ENCODE measurements at regions not wholly inside any gene's neighbourhood (a gene's known extent, or its start where the extent isn't known, plus 50 kb on each side); places are given as distances from the start of the nearest gene placed in this dataset.

DNA sequence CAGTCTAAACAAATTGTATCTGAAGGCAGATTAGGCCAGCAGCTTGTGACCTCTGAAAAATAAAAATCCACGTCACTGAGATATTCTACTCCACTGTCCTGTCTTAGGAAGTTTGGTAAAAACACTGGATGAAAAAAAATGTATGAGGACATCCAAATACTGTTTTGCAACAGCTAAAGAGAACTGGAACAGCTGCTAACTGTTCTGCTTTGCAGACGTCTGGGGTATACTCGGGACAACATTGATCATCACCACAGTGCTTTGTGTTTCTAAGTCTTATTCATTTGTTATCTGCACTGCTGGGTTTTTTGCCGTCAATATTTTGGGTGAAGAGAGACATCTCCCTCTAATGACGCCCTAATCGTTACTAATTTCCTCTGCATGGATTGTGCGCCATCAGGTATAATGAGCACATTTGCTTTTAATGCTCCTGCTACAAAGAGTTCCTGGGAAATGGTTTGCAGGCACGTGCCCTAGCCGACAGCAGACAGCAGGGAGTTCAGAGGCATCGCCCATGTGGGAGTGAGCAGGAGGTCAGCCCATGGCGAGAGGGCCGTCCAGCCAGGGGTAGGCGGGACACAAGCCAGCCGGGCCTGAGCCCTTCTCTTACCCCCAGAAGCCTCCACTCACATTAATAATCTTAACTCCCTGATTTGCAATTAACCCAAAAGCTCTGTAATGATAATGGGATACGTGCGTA is 87.0 kb downstream of the CBLN1 start:
- Histone ChIP-seq H3K9ac (ENCODE audit: low read length) (no peak overlapping the region), H3K9me2 (ENCODE audit: insufficient read depth) (no peaks in the 10 kb centered on the region), H3K4me1 (ENCODE audit: control insufficient read depth in 1 of 2, insufficient read depth in 2 of 2, low read length in 2 of 2) (no peaks in the 10 kb centered on the region), H3K27ac (ENCODE audit: low read depth, low read length) (no peak overlapping the region), H3K36me3 (ENCODE audit: control insufficient read depth in 1 of 2, insufficient read depth in 2 of 2, low read length in 2 of 2) (no peaks in the 10 kb centered on the region), H4K20me1 (ENCODE audit: insufficient read depth) (no peaks in the 10 kb centered on the region), H3K27me3 (ENCODE audit: insufficient read depth, low read length) (peaks cover 21% of the 10 kb centered on the region; the same call in 1 of the 2 replicates), H3K4me3 (replicated peaks in 1 of 2; ENCODE audit: low read depth in 1 of 2, low read length in 2 of 2) (no peak overlapping the region), H3K4me2 (ENCODE audit: low read length) (no peak overlapping the region), H3K9me3 (ENCODE audit: control insufficient read depth in 1 of 2, insufficient read depth in 1 of 2, low read depth in 1 of 2, low read length in 2 of 2) (no peaks in the 10 kb centered on the region), H3K79me2 (ENCODE audit: insufficient read depth, low read length) (no peaks in the 10 kb centered on the region), H2AFZ (ENCODE audit: low read depth, low read length, poor library complexity, severe bottlenecking) (no peak overlapping the region)
- intact Hi-C loops (cut with micrococcal nuclease) = no loop called here
- ATAC-seq = no peak
- RAD21 ChIA-PET (ENCODE audit: low non-redundant PET in 1 of 2, low total read pairs in 2 of 2, uncharacterized antibody in 2 of 2, unreplicated experiment in 2 of 2) = no interaction called here
- BruUV-seq (replicated peaks) = no TSS peak
- CTCF ChIA-PET = no interaction called here
- TF ChIP-seq FOSL1 (IDR thresholded peaks at IDR 0.05; ENCODE audit: low read depth) (no peak), SRF (IDR thresholded peaks at IDR 0.05; ENCODE audit: low read depth) (no peak), EZH2phosphoT487 (IDR thresholded peaks at IDR 0.05; ENCODE audit: borderline replicate concordance) (no peak), RAD21 (IDR thresholded peaks at IDR 0.05; ENCODE audit: low read depth) (no peak), JUND (IDR thresholded peaks at IDR 0.05) (no peak), EZH2 (IDR thresholded peaks at IDR 0.05) (no peak), CEBPB (IDR thresholded peaks at IDR 0.05; ENCODE audit: low read depth) (no peak), ZNF274 (IDR thresholded peaks at IDR 0.05; ENCODE audit: low read depth, low read length) (no peak), ZFX (IDR thresholded peaks at IDR 0.05) (no peak), POLR2AphosphoS5 (IDR thresholded peaks at IDR 0.05; ENCODE audit: low read depth, low read length) (no peak), SP1 (IDR thresholded peaks at IDR 0.05; ENCODE audit: low read depth) (no peak), YY1 (IDR thresholded peaks at IDR 0.05; ENCODE audit: extremely low read depth, insufficient replicate concordance, low read depth, low read length) (no peak), MAX (IDR thresholded peaks at IDR 0.05) (no peak), ATF3 (IDR thresholded peaks at IDR 0.05) (no peak), POLR2A (IDR thresholded peaks at IDR 0.05; ENCODE audit: borderline replicate concordance, extremely low read depth, insufficient read depth, insufficient read length) (no peak), ELF1 (IDR thresholded peaks at IDR 0.05; ENCODE audit: borderline replicate concordance, low read depth) (no peak), SIN3A (IDR thresholded peaks at IDR 0.05; ENCODE audit: low read depth) (no peak), EGR1 (IDR thresholded peaks at IDR 0.05; ENCODE audit: low read depth) (no peak), TCF7L2 (IDR thresholded peaks at IDR 0.05; ENCODE audit: borderline replicate concordance, extremely low read depth, insufficient read depth, insufficient read length) (no peak)
- TF ChIP-seq, protein P1, sequence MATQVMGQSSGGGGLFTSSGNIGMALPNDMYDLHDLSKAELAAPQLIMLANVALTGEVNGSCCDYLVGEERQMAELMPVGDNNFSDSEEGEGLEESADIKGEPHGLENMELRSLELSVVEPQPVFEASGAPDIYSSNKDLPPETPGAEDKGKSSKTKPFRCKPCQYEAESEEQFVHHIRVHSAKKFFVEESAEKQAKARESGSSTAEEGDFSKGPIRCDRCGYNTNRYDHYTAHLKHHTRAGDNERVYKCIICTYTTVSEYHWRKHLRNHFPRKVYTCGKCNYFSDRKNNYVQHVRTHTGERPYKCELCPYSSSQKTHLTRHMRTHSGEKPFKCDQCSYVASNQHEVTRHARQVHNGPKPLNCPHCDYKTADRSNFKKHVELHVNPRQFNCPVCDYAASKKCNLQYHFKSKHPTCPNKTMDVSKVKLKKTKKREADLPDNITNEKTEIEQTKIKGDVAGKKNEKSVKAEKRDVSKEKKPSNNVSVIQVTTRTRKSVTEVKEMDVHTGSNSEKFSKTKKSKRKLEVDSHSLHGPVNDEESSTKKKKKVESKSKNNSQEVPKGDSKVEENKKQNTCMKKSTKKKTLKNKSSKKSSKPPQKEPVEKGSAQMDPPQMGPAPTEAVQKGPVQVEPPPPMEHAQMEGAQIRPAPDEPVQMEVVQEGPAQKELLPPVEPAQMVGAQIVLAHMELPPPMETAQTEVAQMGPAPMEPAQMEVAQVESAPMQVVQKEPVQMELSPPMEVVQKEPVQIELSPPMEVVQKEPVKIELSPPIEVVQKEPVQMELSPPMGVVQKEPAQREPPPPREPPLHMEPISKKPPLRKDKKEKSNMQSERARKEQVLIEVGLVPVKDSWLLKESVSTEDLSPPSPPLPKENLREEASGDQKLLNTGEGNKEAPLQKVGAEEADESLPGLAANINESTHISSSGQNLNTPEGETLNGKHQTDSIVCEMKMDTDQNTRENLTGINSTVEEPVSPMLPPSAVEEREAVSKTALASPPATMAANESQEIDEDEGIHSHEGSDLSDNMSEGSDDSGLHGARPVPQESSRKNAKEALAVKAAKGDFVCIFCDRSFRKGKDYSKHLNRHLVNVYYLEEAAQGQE (IDR thresholded peaks at IDR 0.05; ENCODE audit: low read depth) = no peak
- POLR2A ChIA-PET = no interaction called here
- no peak for DNase-seq (ENCODE audit: low read depth, low spot score)
